ENCODE measurements at regions not wholly inside any gene's neighbourhood (a gene's known extent, or its start where the extent isn't known, plus 50 kb on each side); places are given as distances from the start of the nearest gene placed in this dataset.

GRCh38 chr15:36499412-36500389 is 79.7 kb upstream of the CDIN1 start:
- H3K27ac ChIP-seq = no peak overlapping the region
- TF ChIP-seq CTCF (conservative IDR thresholded peaks at IDR 0.05) = no peak

GRCh38 chr15:36501063-36501678 is 78.3 kb upstream of the CDIN1 start:
- H3K27ac ChIP-seq = no peak overlapping the region
- TF ChIP-seq CTCF (conservative IDR thresholded peaks at IDR 0.05) = peak; percentile 92

GRCh38 chr15:36502509-36502908 is 76.9 kb upstream of the CDIN1 start:
- TF ChIP-seq CTCF (conservative IDR thresholded peaks at IDR 0.05) = no peak
- no peak overlapping the region for H3K27ac ChIP-seq

GRCh38 chr15:36506733-36507356 is 72.6 kb upstream of the CDIN1 start:
- no peak overlapping the region for H3K27ac ChIP-seq
- no peak for TF ChIP-seq CTCF (conservative IDR thresholded peaks at IDR 0.05)

GRCh38 chr15:36507458-36507857 is 72.0 kb upstream of the CDIN1 start:
- TF ChIP-seq CTCF (conservative IDR thresholded peaks at IDR 0.05) = no peak
- no peak overlapping the region for H3K27ac ChIP-seq

- H3K27ac ChIP-seq = no peak overlapping the region
- TF ChIP-seq CTCF (conservative IDR thresholded peaks at IDR 0.05) = no peak
Observed at GRCh38 chr15:36511594-36511993, 67.8 kb upstream of the CDIN1 start.

- H3K27ac ChIP-seq = no peak overlapping the region
- TF ChIP-seq CTCF (conservative IDR thresholded peaks at IDR 0.05) = no peak
Observed at GRCh38 chr15:36517758-36518157, 61.7 kb upstream of the CDIN1 start.
